HG02798 (cell line): ENCODE measurements at regions not wholly inside any gene's neighbourhood (a gene's known extent, or its start where the extent isn't known, plus 50 kb on each side); places are given as distances from the start of the nearest gene placed in this dataset.
"Not testable (repeated sequence)": the region's sequence is repeated elsewhere in the genome, so short reads cannot be mapped to it uniquely, and the experiment has no call there.

Experiments
- ATAC-seq: cut with Tn5 transposase; IDR thresholded peaks from one replicate; pipeline ENCODE4 v1.9.1; 2021; ENCODE audit warnings: mild to moderate bottlenecking; ENCODE audit not compliant: unreplicated experiment, poor library complexity

- no peak for ATAC-seq
These were observed 272.9 kb downstream of the KLHL13 start for GRCh38 chrX:117843749-117844148.

- ATAC-seq, result no peak
These were observed 276.0 kb downstream of the KLHL13 start for GRCh38 chrX:117840645-117841044.

GRCh38 chrX:117839544-117839943, 277.1 kb downstream of the KLHL13 start:
- no peak for ATAC-seq

DNA sequence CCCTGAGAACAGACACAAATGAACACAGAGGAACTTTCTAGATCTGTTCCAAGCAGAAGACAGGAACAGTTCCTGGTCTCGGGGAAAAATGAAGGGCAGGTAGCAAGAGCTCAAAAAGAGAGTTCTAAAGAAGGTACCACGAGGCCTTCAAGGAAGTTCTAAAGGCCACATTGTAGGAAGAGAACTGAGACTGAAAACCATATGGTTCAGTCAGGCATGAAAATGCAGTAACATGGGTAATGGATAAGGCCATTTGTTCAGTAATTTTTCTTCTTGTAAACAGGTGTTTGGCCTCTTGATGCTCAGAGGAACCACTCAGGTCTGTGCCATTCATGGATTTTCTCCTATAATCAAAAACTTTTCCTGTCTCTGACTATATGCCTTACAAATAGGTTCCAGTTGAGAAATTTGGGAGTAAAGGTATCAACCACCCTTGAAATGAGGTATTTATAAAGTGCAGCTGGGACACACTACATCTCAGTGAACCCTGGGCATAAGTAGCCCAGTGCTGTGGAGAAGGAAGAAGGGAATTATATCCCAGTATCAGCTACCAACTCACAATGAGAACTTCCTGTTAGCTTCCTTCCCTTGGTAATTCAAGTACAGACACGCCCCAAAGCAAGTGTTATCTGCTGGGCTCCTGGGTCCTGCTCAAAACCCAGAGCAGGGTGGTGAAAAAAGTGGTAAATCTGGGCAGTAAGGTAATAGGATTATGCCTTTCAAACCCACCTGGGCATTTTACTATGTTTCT, 277.9 kb downstream of the KLHL13 start:
- ATAC-seq, result no peak

DNA sequence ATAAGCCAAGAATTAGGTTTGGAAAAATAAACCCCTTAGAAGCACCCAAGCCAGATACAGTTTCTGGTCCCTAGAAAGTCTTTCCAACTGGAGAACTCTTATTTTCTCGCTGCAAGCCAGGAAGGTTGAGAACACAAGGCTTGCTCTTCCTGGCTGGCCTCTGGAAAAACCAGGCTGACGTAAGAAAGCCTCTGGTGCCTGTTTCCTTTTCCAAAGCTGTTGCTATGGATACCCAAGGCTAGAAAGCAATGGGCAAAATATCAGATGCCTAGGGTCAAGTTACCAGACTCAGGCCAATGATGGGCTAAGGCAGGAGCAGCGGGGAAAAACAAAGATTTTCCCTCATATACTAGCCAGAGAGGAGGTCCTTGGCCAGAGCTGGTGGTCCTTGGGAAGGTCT, 281.6 kb downstream of the KLHL13 start:
- no peak for ATAC-seq

GRCh38 chrX:117834076-117834475, 282.5 kb downstream of the KLHL13 start:
- no peak for ATAC-seq

DNA sequence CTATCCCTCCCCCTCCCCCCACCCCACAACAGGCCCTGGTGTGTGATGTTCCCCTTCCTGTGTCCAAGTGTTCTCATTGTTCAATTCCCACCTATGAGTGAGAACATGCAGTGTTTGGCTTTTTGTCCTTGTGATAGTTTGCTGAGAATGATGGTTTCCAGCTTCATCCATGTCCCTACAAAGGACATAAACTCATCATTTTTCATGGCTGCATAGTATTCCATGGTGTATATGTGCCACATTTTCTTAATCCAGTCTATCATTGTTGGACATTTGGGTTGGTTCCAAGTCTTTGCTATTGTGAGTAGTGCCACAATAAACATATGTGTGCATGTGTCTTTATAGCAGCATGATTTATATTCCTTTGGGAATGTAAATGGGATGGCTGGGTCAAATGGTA, 295.1 kb downstream of the KLHL13 start:
- not testable (repeated sequence) for ATAC-seq

- no peak for ATAC-seq
These were observed 308.2 kb downstream of the KLHL13 start for GRCh38 chrX:117808426-117808825.

- no peak for ATAC-seq
These were observed 313.1 kb downstream of the KLHL13 start for GRCh38 chrX:117803463-117803862.

DNA sequence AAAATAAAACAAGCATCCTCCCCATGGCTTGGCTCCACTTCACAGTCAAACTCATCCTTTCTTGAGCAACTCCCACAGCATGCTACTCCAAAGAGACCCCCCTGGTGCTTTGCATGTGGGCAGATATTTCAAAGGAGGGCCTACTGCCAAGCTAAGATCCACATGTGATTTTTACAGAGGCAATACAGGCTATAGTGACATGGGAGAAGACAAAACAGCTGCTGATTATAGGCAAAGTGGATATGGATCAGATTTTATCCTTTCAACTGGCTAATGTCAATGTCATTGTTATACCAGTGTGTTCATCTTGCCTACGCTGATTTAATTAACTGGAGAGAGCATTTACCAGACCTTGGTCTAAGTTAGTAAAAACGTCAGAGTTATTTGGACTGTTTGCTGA, 328.3 kb downstream of the KLHL13 start:
- ATAC-seq, result no peak

- no peak for ATAC-seq
These were observed 345.2 kb downstream of the KLHL13 start for GRCh38 chrX:117771384-117771783.

DNA sequence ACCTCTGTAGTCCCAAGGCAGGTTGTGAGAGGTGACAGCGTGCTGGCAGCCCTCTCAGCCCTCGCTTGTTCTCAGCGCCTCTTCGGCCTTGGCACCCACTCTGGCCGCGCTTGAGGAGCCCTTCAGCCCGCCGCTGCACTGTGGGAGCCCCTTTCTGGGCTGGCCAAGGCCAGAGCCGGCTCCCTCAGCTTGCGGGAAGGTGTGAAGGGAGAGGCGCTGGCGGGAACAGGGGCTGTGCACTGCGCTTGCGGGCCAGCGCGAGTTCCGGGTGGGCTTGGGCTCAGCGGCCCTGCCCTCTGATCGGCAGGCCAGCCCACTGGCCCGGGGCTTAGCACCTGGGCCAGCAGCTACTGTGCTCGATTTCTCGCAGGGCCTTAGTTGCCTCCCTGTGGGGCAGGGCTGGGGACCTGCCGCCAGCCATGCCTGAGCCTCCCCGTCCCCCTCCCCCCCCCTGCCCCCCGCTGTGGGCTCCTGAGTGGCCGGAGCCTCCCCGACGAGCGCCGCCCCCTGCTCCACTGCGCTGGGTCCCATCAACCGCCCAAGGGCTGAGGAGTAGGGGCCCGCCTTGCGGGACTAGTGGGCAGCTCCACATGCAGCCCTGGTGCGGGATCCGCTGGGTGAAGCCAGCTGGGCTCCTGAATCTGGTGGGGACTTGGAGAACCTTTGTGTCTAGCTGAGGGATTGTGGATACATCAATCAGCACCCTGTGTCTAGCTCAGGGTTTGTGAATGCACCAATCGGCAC, 347.6 kb downstream of the KLHL13 start:
- ATAC-seq, result no peak

- ATAC-seq, result no peak
These were observed 351.4 kb downstream of the KLHL13 start for GRCh38 chrX:117765211-117765610.

- ATAC-seq, result peak; percentile 83
These were observed 363.9 kb downstream of the KLHL13 start for GRCh38 chrX:117752745-117753144.

GRCh38 chrX:117751155-117751554, 365.5 kb downstream of the KLHL13 start:
- ATAC-seq, result no peak

DNA sequence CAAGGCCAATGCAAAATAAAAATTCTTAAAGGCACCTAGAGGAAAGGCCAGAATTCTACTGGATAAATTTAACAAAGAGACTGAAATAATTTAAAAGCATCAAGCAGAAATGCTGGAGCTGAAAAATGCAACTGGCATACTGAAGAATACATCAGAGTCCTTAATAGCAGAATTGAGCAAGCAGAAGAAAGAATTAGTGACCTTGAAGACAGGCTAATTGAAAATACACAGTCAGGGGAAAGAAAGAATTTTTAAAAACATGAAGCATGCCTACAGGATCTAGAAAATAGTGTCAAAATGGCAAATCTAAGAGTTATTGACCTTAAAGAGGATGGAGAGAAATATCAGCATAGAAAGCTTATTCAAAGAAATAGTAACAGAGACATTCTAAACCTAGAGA, 371.7 kb downstream of the KLHL13 start:
- no peak for ATAC-seq

DNA sequence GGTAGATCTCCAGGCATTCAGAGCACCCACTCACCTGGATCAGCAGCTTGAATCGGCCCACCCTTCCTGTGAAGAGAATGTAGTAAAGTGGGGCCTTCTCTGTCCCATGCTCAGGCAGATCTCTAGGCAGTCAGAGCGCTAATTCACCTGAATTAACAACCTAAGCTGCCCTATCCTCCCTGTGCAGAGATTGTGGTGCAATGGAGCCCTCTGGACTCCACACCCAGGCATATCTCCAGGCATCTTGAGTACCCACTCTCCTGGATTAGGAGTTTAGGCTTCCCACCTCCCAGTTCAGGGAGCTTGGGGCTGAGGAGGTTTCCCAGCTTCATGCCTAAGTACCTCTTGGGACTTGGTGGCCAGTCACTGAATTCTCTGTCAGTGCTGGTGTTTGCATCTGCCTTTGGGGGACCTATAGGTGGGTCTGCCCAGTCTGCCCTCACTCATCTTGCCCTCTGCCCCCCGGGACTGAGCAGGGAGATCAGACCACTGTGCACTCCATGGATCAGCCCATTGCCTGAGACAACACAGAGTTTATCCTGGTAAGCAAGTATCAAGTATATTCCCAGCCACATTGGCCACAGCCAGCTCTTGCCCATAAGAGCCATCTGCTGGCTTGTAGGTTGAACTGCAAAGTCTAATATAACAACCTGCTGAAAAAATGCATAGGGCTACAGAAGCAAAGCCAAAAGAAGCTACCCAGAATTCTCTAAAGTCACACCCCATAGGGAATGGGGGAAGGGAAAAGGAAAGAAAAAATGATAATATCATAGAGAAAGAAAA, 372.9 kb downstream of the KLHL13 start:
- ATAC-seq, result no peak

- ATAC-seq, result no peak
These were observed 403.2 kb downstream of the KLHL13 start for GRCh38 chrX:117713411-117713810.

DNA sequence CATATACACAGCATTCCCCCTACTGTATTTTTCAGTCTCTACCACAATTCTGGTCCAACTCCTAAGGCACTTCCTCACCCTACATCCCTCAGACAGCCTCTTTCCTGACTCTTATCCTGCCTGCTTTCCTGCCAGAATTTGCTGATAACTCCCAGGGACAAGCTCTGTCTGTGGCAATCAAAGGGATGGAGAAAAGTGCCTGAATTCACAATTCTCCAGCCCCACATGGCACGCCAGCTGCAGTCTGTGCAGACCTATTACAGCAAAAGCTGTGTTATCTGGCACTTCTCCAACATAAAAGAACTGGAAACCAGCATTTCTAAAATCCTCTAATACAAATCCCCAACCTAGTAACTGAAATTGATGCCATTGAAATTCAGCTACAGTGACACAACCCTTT, 404.8 kb downstream of the KLHL13 start:
- no peak for ATAC-seq

- no peak for ATAC-seq
These were observed 408.5 kb downstream of the KLHL13 start for GRCh38 chrX:117707948-117708743.
